HuH-7 (cell line): ENCODE measurements at regions not wholly inside any gene's neighbourhood (a gene's known extent, or its start where the extent isn't known, plus 50 kb on each side); places are given as distances from the start of the nearest gene placed in this dataset.

Experiments used
- DNase-seq: peaks from one replicate; pipeline ENCODE4 v3.0.0; 2011; ENCODE audit warnings: low spot score

- DNase-seq, result no peak
Observed at GRCh38 chr3:148643389-148643840, 54.3 kb upstream of the AGTR1 start.

GRCh38 chr3:148646126-148646665 is 51.5 kb upstream of the AGTR1 start:
- no peak for DNase-seq
